ENCODE measurements at regions not wholly inside any gene's neighbourhood (a gene's known extent, or its start where the extent isn't known, plus 50 kb on each side); places are given as distances from the start of the nearest gene placed in this dataset.

GRCh38 chr1:24261977-24262376 lies 57.2 kb upstream of the GRHL3 start:
- TF ChIP-seq REST (IDR thresholded peaks at IDR 0.05; ENCODE audit: low read depth): no peak
- TF ChIP-seq CREB1 (IDR thresholded peaks at IDR 0.05; ENCODE audit: low read depth): no peak
- TF ChIP-seq FOXM1 (IDR thresholded peaks at IDR 0.05; ENCODE audit: borderline replicate concordance, low read depth): no peak
- TF ChIP-seq EP300 (IDR thresholded peaks at IDR 0.05; ENCODE audit: borderline replicate concordance): no peak
- TF ChIP-seq MAX (IDR thresholded peaks at IDR 0.05): no peak
- no peak for TF ChIP-seq YY1 (IDR thresholded peaks at IDR 0.05; ENCODE audit: low read depth)
- TF ChIP-seq CEBPB (IDR thresholded peaks at IDR 0.05): no peak
- no peak for TF ChIP-seq TCF12 (IDR thresholded peaks at IDR 0.05; ENCODE audit: low read depth)

GRCh38 chr1:24258735-24259424 lies 60.3 kb upstream of the GRHL3 start:
- TF ChIP-seq MAX (IDR thresholded peaks at IDR 0.05): no peak
- TF ChIP-seq YY1 (IDR thresholded peaks at IDR 0.05; ENCODE audit: low read depth): no peak
- no peak for TF ChIP-seq NFIC (IDR thresholded peaks at IDR 0.05)
- no peak for TF ChIP-seq TAF1 (IDR thresholded peaks at IDR 0.05; ENCODE audit: low read depth)
- no peak for TF ChIP-seq EP300 (IDR thresholded peaks at IDR 0.05; ENCODE audit: borderline replicate concordance)
- no peak for TF ChIP-seq FOXM1 (IDR thresholded peaks at IDR 0.05; ENCODE audit: borderline replicate concordance, low read depth)
- TF ChIP-seq EGR1 (IDR thresholded peaks at IDR 0.05): no peak
- TF ChIP-seq RAD21 (IDR thresholded peaks at IDR 0.05; ENCODE audit: low read depth): no peak
- no peak for TF ChIP-seq CREB1 (IDR thresholded peaks at IDR 0.05; ENCODE audit: low read depth)
- no peak for TF ChIP-seq ZBTB7A (IDR thresholded peaks at IDR 0.05; ENCODE audit: low read depth)
- no peak for TF ChIP-seq TEAD4 (IDR thresholded peaks at IDR 0.05)
- TF ChIP-seq REST (IDR thresholded peaks at IDR 0.05; ENCODE audit: low read depth): no peak
- no peak for TF ChIP-seq USF1 (IDR thresholded peaks at IDR 0.05)
- TF ChIP-seq CEBPB (IDR thresholded peaks at IDR 0.05): no peak
- no peak for TF ChIP-seq TCF12 (IDR thresholded peaks at IDR 0.05; ENCODE audit: low read depth)

- TF ChIP-seq EGR1 (IDR thresholded peaks at IDR 0.05) (no peak), YY1 (IDR thresholded peaks at IDR 0.05; ENCODE audit: low read depth) (no peak)
These were observed 61.8 kb upstream of the GRHL3 start for GRCh38 chr1:24257373-24257772.

GRCh38 chr1:24256687-24257086 lies 62.5 kb upstream of the GRHL3 start:
- no peak for TF ChIP-seq YY1 (IDR thresholded peaks at IDR 0.05; ENCODE audit: low read depth)
- TF ChIP-seq CEBPB (IDR thresholded peaks at IDR 0.05): no peak
- TF ChIP-seq USF1 (IDR thresholded peaks at IDR 0.05): no peak
- TF ChIP-seq EP300 (IDR thresholded peaks at IDR 0.05; ENCODE audit: borderline replicate concordance): no peak
- no peak for TF ChIP-seq CREB1 (IDR thresholded peaks at IDR 0.05; ENCODE audit: low read depth)
- TF ChIP-seq FOXM1 (IDR thresholded peaks at IDR 0.05; ENCODE audit: borderline replicate concordance, low read depth): no peak
- no peak for TF ChIP-seq TAF1 (IDR thresholded peaks at IDR 0.05; ENCODE audit: low read depth)
- no peak for TF ChIP-seq MAX (IDR thresholded peaks at IDR 0.05)
- TF ChIP-seq NFIC (IDR thresholded peaks at IDR 0.05): no peak
- TF ChIP-seq EGR1 (IDR thresholded peaks at IDR 0.05): no peak
- TF ChIP-seq REST (IDR thresholded peaks at IDR 0.05; ENCODE audit: low read depth): no peak
- TF ChIP-seq ZBTB7A (IDR thresholded peaks at IDR 0.05; ENCODE audit: low read depth): no peak
- no peak for TF ChIP-seq TCF12 (IDR thresholded peaks at IDR 0.05; ENCODE audit: low read depth)
- no peak for TF ChIP-seq RAD21 (IDR thresholded peaks at IDR 0.05; ENCODE audit: low read depth)
- no peak for TF ChIP-seq TEAD4 (IDR thresholded peaks at IDR 0.05)
